ENCODE measurements at regions not wholly inside any gene's neighbourhood (a gene's known extent, or its start where the extent isn't known, plus 50 kb on each side); places are given as distances from the start of the nearest gene placed in this dataset.
A peak's percentile ranks its signal among the peaks of the same experiment; 100 is the strongest.

GRCh38 chr4:7120341-7120740 is 52.5 kb upstream of the GRPEL1 start:
- Histone ChIP-seq H3F3A (ENCODE audit: insufficient read depth, low read length) (no peaks in the 10 kb centered on the region), H3K9me3 (replicated peaks; ENCODE audit: insufficient read depth, low read length) (no peaks in the 10 kb centered on the region), H3K4me3 (ENCODE audit: low read length) (peak overlapping the region; percentile 31), H3K4me1 (ENCODE audit: low read length) (no peaks in the 10 kb centered on the region), H3K79me2 (ENCODE audit: low read length) (no peaks in the 10 kb centered on the region), H4K20me1 (ENCODE audit: insufficient read depth, low read length) (no peaks in the 10 kb centered on the region), H3K27me3 (replicated peaks; ENCODE audit: insufficient read depth, low read length) (peaks cover 89% of the 10 kb centered on the region), H3K36me3 (replicated peaks; ENCODE audit: insufficient read depth, low read length) (no peaks in the 10 kb centered on the region), H3K9ac (ENCODE audit: low read length) (no peak overlapping the region), H3K4me2 (ENCODE audit: low read depth, low read length) (peak overlapping the region; percentile 55), H2AFZ (ENCODE audit: low read length) (peak overlapping the region; percentile 53; the same call in 1 of the 2 replicates), H3K27ac (ENCODE audit: low read length) (no peak overlapping the region), H3K9me2 (replicated peaks; ENCODE audit: insufficient read depth, low read length) (no peaks in the 10 kb centered on the region)
- peak; percentile 37 for DNase-seq
- TF ChIP-seq EZH2phosphoT487 (IDR thresholded peaks at IDR 0.05; ENCODE audit: low read length) (no peak), CTCF (IDR thresholded peaks at IDR 0.05; ENCODE audit: low read length) (no peak), EZH2 (optimal IDR thresholded peaks at IDR 0.05; ENCODE audit: low read depth, low read length) (no peak)

GRCh38 chr4:7118013-7118832 is 50.4 kb upstream of the GRPEL1 start:
- no peaks in the 10 kb centered on the region for H3K79me2 ChIP-seq (ENCODE audit: low read length)
- no peak overlapping the region for H3K27ac ChIP-seq (ENCODE audit: low read length)
- H3K36me3 ChIP-seq (replicated peaks; ENCODE audit: insufficient read depth, low read length): no peaks in the 10 kb centered on the region
- H3K4me3 ChIP-seq (ENCODE audit: low read length): no peak overlapping the region
- H4K20me1 ChIP-seq (ENCODE audit: insufficient read depth, low read length): no peaks in the 10 kb centered on the region
- TF ChIP-seq EZH2 (optimal IDR thresholded peaks at IDR 0.05; ENCODE audit: low read depth, low read length) (no peak), CTCF (IDR thresholded peaks at IDR 0.05; ENCODE audit: low read length) (no peak), EZH2phosphoT487 (IDR thresholded peaks at IDR 0.05; ENCODE audit: low read length) (no peak)
- no peaks in the 10 kb centered on the region for H3F3A ChIP-seq (ENCODE audit: insufficient read depth, low read length)
- H2AFZ ChIP-seq (ENCODE audit: low read length): no peak overlapping the region
- no peaks in the 10 kb centered on the region for H3K9me2 ChIP-seq (replicated peaks; ENCODE audit: insufficient read depth, low read length)
- H3K27me3 ChIP-seq (replicated peaks; ENCODE audit: insufficient read depth, low read length): peaks cover 83% of the 10 kb centered on the region
- no peak overlapping the region for H3K9ac ChIP-seq (ENCODE audit: low read length)
- no peaks in the 10 kb centered on the region for H3K4me1 ChIP-seq (ENCODE audit: low read length)
- no peak overlapping the region for H3K4me2 ChIP-seq (ENCODE audit: low read depth, low read length)
- no peaks in the 10 kb centered on the region for H3K9me3 ChIP-seq (replicated peaks; ENCODE audit: insufficient read depth, low read length)
- DNase-seq: no peak
